ENCODE measurements at regions not wholly inside any gene's neighbourhood (a gene's known extent, or its start where the extent isn't known, plus 50 kb on each side); places are given as distances from the start of the nearest gene placed in this dataset.
"Not testable (repeated sequence)": the region's sequence is repeated elsewhere in the genome, so short reads cannot be mapped to it uniquely, and the experiment has no call there.

DNA sequence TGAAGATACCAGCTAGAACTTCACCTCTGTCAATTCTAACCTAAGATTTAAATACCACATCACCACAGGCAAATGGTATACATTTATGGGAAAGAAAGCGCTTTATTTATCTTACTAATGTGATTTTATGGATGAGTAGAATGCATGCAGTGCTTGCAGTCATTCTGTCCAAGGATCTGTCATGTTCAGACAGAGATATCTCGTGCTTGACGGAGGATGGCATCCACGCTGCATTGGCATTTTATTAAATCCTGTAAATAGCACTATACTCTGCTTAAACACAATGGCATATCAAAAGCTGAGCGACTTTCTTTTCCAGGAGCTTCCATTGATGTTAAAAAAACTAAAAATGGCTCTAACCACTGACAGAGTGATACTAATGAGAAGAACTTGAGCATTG is 133.7 kb upstream of the CAV2 start:
- ATAC-seq: peak; percentile 58
- TF ChIP-seq ZNF8 (CRISPR knock-in tag; IDR thresholded peaks at IDR 0.05) (no peak), ZC3H10 (CRISPR knock-in tag; IDR thresholded peaks at IDR 0.05) (no peak), ZFP30 (CRISPR knock-in tag; IDR thresholded peaks at IDR 0.05) (no peak), CSDC2 (CRISPR knock-in tag; IDR thresholded peaks at IDR 0.05) (no peak), ISL1 (CRISPR knock-in tag; IDR thresholded peaks at IDR 0.05) (no peak), ARNTL (CRISPR knock-in tag; IDR thresholded peaks at IDR 0.05; ENCODE audit: borderline replicate concordance, low read depth) (no peak)
- TF ChIP-seq, protein P1, sequence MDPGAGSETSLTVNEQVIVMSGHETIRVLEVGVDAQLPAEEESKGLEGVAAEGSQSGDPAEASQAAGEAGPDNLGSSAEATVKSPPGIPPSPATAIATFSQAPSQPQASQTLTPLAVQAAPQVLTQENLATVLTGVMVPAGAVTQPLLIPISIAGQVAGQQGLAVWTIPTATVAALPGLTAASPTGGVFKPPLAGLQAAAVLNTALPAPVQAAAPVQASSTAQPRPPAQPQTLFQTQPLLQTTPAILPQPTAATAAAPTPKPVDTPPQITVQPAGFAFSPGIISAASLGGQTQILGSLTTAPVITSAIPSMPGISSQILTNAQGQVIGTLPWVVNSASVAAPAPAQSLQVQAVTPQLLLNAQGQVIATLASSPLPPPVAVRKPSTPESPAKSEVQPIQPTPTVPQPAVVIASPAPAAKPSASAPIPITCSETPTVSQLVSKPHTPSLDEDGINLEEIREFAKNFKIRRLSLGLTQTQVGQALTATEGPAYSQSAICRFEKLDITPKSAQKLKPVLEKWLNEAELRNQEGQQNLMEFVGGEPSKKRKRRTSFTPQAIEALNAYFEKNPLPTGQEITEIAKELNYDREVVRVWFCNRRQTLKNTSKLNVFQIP (CRISPR knock-in tag; IDR thresholded peaks at IDR 0.05; ENCODE audit: borderline replicate concordance, low read depth): no peak
- TF ChIP-seq, protein P2, sequence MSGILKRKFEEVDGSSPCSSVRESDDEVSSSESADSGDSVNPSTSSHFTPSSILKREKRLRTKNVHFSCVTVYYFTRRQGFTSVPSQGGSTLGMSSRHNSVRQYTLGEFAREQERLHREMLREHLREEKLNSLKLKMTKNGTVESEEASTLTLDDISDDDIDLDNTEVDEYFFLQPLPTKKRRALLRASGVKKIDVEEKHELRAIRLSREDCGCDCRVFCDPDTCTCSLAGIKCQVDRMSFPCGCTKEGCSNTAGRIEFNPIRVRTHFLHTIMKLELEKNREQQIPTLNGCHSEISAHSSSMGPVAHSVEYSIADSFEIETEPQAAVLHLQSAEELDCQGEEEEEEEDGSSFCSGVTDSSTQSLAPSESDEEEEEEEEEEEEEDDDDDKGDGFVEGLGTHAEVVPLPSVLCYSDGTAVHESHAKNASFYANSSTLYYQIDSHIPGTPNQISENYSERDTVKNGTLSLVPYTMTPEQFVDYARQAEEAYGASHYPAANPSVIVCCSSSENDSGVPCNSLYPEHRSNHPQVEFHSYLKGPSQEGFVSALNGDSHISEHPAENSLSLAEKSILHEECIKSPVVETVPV (CRISPR knock-in tag; IDR thresholded peaks at IDR 0.05): no peak

DNA sequence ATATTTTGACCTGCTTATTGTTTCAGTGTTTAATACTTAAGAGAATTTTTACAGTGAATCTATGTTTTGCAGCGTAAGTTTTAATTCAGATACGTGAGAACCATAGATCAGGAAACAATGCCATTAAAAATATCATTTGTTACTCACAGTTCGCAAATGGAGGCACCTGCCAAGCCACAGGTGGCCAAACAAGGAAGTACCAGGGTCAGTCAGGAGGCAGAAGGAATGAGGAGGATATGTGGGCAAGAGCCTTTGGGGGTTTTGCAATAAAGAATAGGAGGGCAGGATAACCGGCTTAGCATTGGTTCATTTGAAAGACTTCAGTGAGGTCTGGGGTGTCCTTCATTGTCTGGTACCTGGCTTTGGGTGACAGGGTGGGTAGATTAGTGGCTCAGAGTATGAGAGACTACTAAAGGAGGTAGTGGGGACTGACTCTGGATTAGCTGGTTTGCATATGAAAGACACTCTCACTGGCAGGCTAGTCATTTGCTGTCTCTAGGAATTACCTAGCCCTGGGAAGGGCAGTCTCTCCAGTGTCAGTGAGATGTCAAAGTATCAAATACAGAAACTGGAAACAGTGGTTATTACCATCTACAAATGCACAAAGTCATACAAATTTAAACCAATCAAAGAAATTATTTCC is 132.2 kb upstream of the CAV2 start:
- TF ChIP-seq ZNF565 (CRISPR knock-in tag; conservative IDR thresholded peaks at IDR 0.05; ENCODE audit: low read depth): no peak
- no peak for TF ChIP-seq SNAI2 (CRISPR knock-in tag; IDR thresholded peaks at IDR 0.05)
- TF ChIP-seq, protein P1 (CRISPR knock-in tag; IDR thresholded peaks at IDR 0.05; ENCODE audit: borderline replicate concordance, low read depth): no peak
- TF ChIP-seq PPARA (CRISPR knock-in tag; IDR thresholded peaks at IDR 0.05; ENCODE audit: borderline replicate concordance): no peak
- no peak for TF ChIP-seq GLIS3 (CRISPR knock-in tag; IDR thresholded peaks at IDR 0.05)
- no peak for ATAC-seq

DNA sequence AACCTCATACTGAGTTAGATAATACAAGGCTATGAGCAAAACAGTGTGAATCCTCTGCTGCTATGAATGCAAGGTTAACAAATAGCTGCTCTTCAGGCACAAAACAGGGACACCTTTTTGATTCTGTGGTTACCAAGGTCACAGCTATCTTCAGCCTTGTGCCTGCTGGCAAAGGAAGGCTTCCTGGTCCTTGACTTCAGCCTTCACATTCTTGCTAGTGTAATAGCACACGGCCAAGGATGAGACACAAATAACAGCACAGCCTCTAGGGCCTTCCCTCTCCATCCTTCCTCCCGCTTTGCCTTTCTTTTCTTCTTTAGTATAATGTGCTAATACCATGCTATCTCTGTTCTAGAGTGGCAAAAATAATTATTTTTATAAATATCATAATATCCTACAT is 130.6 kb upstream of the CAV2 start:
- ATAC-seq: peak; percentile 44; the same call in 2 of the 3 replicates
- TF ChIP-seq RARB (CRISPR knock-in tag; IDR thresholded peaks at IDR 0.05) (no peak), TCF4 (CRISPR knock-in tag; IDR thresholded peaks at IDR 0.05; ENCODE audit: borderline replicate concordance) (no peak), OSR1 (CRISPR knock-in tag; IDR thresholded peaks at IDR 0.05) (no peak), BACH2 (CRISPR knock-in tag; IDR thresholded peaks at IDR 0.05; ENCODE audit: borderline replicate concordance) (no peak), ZNF565 (CRISPR knock-in tag; conservative IDR thresholded peaks at IDR 0.05; ENCODE audit: low read depth) (no peak), ISL1 (CRISPR knock-in tag; IDR thresholded peaks at IDR 0.05) (no peak), ARNTL (CRISPR knock-in tag; IDR thresholded peaks at IDR 0.05; ENCODE audit: borderline replicate concordance, low read depth) (no peak), ZC3H10 (CRISPR knock-in tag; IDR thresholded peaks at IDR 0.05) (no peak), ZNF8 (CRISPR knock-in tag; IDR thresholded peaks at IDR 0.05) (no peak), SNAI2 (CRISPR knock-in tag; IDR thresholded peaks at IDR 0.05) (no peak), ZFP30 (CRISPR knock-in tag; IDR thresholded peaks at IDR 0.05) (no peak), PPARA (CRISPR knock-in tag; IDR thresholded peaks at IDR 0.05; ENCODE audit: borderline replicate concordance) (no peak), CSDC2 (CRISPR knock-in tag; IDR thresholded peaks at IDR 0.05) (no peak)
- TF ChIP-seq, protein P3, sequence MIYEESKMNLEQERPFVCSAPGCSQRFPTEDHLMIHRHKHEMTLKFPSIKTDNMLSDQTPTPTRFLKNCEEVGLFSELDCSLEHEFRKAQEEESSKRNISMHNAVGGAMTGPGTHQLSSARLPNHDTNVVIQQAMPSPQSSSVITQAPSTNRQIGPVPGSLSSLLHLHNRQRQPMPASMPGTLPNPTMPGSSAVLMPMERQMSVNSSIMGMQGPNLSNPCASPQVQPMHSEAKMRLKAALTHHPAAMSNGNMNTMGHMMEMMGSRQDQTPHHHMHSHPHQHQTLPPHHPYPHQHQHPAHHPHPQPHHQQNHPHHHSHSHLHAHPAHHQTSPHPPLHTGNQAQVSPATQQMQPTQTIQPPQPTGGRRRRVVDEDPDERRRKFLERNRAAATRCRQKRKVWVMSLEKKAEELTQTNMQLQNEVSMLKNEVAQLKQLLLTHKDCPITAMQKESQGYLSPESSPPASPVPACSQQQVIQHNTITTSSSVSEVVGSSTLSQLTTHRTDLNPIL (CRISPR knock-in tag; IDR thresholded peaks at IDR 0.05; ENCODE audit: low read depth): no peak
- TF ChIP-seq, protein P4, sequence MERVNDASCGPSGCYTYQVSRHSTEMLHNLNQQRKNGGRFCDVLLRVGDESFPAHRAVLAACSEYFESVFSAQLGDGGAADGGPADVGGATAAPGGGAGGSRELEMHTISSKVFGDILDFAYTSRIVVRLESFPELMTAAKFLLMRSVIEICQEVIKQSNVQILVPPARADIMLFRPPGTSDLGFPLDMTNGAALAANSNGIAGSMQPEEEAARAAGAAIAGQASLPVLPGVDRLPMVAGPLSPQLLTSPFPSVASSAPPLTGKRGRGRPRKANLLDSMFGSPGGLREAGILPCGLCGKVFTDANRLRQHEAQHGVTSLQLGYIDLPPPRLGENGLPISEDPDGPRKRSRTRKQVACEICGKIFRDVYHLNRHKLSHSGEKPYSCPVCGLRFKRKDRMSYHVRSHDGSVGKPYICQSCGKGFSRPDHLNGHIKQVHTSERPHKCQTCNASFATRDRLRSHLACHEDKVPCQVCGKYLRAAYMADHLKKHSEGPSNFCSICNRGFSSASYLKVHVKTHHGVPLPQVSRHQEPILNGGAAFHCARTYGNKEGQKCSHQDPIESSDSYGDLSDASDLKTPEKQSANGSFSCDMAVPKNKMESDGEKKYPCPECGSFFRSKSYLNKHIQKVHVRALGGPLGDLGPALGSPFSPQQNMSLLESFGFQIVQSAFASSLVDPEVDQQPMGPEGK (CRISPR knock-in tag; IDR thresholded peaks at IDR 0.05; ENCODE audit: borderline replicate concordance): no peak
- TF ChIP-seq, protein P1 (CRISPR knock-in tag; IDR thresholded peaks at IDR 0.05; ENCODE audit: borderline replicate concordance, low read depth): no peak
- TF ChIP-seq, protein P5, sequence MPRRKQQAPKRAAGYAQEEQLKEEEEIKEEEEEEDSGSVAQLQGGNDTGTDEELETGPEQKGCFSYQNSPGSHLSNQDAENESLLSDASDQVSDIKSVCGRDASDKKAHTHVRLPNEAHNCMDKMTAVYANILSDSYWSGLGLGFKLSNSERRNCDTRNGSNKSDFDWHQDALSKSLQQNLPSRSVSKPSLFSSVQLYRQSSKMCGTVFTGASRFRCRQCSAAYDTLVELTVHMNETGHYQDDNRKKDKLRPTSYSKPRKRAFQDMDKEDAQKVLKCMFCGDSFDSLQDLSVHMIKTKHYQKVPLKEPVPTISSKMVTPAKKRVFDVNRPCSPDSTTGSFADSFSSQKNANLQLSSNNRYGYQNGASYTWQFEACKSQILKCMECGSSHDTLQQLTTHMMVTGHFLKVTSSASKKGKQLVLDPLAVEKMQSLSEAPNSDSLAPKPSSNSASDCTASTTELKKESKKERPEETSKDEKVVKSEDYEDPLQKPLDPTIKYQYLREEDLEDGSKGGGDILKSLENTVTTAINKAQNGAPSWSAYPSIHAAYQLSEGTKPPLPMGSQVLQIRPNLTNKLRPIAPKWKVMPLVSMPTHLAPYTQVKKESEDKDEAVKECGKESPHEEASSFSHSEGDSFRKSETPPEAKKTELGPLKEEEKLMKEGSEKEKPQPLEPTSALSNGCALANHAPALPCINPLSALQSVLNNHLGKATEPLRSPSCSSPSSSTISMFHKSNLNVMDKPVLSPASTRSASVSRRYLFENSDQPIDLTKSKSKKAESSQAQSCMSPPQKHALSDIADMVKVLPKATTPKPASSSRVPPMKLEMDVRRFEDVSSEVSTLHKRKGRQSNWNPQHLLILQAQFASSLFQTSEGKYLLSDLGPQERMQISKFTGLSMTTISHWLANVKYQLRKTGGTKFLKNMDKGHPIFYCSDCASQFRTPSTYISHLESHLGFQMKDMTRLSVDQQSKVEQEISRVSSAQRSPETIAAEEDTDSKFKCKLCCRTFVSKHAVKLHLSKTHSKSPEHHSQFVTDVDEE (CRISPR knock-in tag; IDR thresholded peaks at IDR 0.05): no peak
- TF ChIP-seq, protein P2 (CRISPR knock-in tag; IDR thresholded peaks at IDR 0.05): no peak

DNA sequence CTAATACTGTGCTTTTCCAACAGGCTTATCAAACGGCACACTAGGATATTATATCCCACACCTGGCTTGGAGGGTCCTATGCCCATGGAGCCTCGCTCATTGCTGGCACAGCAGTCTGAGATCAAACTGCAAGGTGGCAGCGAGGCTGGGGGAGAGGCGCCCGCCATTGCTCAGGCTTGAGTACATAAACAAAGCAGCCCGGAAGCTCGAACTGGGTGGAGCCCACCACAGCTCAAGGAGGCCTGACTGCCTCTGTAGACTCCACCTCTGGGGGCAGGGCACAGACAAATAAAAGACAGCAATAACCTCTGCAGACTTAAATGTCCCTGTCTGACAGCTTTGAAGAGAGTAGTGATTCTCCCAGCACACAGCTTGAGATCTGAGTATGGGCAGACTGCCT is 128.0 kb upstream of the CAV2 start:
- ATAC-seq: not testable (repeated sequence)

Measured in SK-N-SH treated with all-trans-retinoic acid at 6 μM for 48 hours (cell line).